Stimulated activated CD4-positive, alpha-beta T cell treated with anti-CD3 and anti-CD28 coated beads, TNF-alpha, amount 100 ng/mL, for 4 hours (primary cell): ENCODE measurements at regions not wholly inside any gene's neighbourhood (a gene's known extent, or its start where the extent isn't known, plus 50 kb on each side); places are given as distances from the start of the nearest gene placed in this dataset.
"Not testable (repeated sequence)": the region's sequence is repeated elsewhere in the genome, so short reads cannot be mapped to it uniquely, and the experiment has no call there.

ENCODE experiments used
- DNase-seq, 3 experiments: peaks; one replicate each; pipeline ENCODE4 v3.0.0-alpha.2; 2020; ENCODE audit warnings: low read depth in 3 of 3

- DNase-seq: no peak
Measured at GRCh38 chr20:22848364-22848763, 186.7 kb upstream of the SSTR4 start.

GRCh38 chr20:22851679-22852346 lies 183.3 kb upstream of the SSTR4 start:
- not testable (repeated sequence) for DNase-seq

- DNase-seq: no peak
Measured at GRCh38 chr20:22861231-22861980, 173.7 kb upstream of the SSTR4 start.

- DNase-seq: no peak
Measured at GRCh38 chr20:22861990-22862389, 173.1 kb upstream of the SSTR4 start.

- no peak for DNase-seq
Measured at GRCh38 chr20:22862671-22863230, 172.4 kb upstream of the SSTR4 start.

GRCh38 chr20:22863826-22864225 lies 171.3 kb upstream of the SSTR4 start:
- no peak for DNase-seq

GRCh38 chr20:22866812-22867341 lies 168.2 kb upstream of the SSTR4 start:
- DNase-seq: no peak

GRCh38 chr20:22878166-22878565 lies 156.9 kb upstream of the SSTR4 start:
- no peak for DNase-seq

GRCh38 chr20:22880277-22880676 lies 154.8 kb upstream of the SSTR4 start:
- DNase-seq: no peak

- no peak for DNase-seq
Measured at GRCh38 chr20:22887796-22888195, 147.3 kb upstream of the SSTR4 start.

- DNase-seq: no peak
Measured at GRCh38 chr20:22890594-22891300, 144.4 kb upstream of the SSTR4 start.

- no peak for DNase-seq
Measured at GRCh38 chr20:22901164-22901563, 133.9 kb upstream of the SSTR4 start.

GRCh38 chr20:22901921-22902320 lies 133.2 kb upstream of the SSTR4 start:
- no peak for DNase-seq

- DNase-seq: no peak
Measured at GRCh38 chr20:22904386-22904785, 130.7 kb upstream of the SSTR4 start.

GRCh38 chr20:22904905-22905304 lies 130.2 kb upstream of the SSTR4 start:
- DNase-seq: no peak

- DNase-seq: no peak
Measured at GRCh38 chr20:22905658-22906057, 129.5 kb upstream of the SSTR4 start.

GRCh38 chr20:22908437-22908836 lies 126.7 kb upstream of the SSTR4 start:
- DNase-seq: no peak

GRCh38 chr20:22908944-22909343 lies 126.2 kb upstream of the SSTR4 start:
- DNase-seq: no peak

- DNase-seq: no peak
Measured at GRCh38 chr20:22909436-22909835, 125.7 kb upstream of the SSTR4 start.

GRCh38 chr20:22910287-22910852 lies 124.7 kb upstream of the SSTR4 start:
- DNase-seq: no peak

GRCh38 chr20:22914291-22914690 lies 120.8 kb upstream of the SSTR4 start:
- DNase-seq: no peak

GRCh38 chr20:22915512-22915911 lies 119.6 kb upstream of the SSTR4 start:
- DNase-seq: no peak
